WTC11 (cell line): ENCODE measurements at regions not wholly inside any gene's neighbourhood (a gene's known extent, or its start where the extent isn't known, plus 50 kb on each side); places are given as distances from the start of the nearest gene placed in this dataset.

Source experiments
- ATAC-seq: fragments of 200-7000 bp; cut with Tn5 transposase; 2 replicates; pipeline ENCODE4 v1.10.0; 2021; ENCODE audit warnings: mild to moderate bottlenecking, moderate library complexity
- CTCF ChIA-PET: fragments of 300-600 bp; sonication (Branson Sonifier 250); formaldehyde crosslinking; loops from one replicate; lab custom pipeline; 2021; ENCODE audit warnings: antibody characterized with exemption; lab: Charles Lee
- POLR2A ChIA-PET: fragments of 350-600 bp; sonication (Branson Sonifier 250); formaldehyde crosslinking; loops from one replicate; lab custom pipeline; 2021; ENCODE audit warnings: antibody characterized with exemption; lab: Charles Lee
- DNase-seq: peaks from one replicate; pipeline ENCODE4 v3.0.0; 2021; ENCODE audit warnings: low spot score
- H3K27ac Mint-ChIP-seq: 2 replicates; pipeline ENCODE4 v1.8.0; 2021; ENCODE audit warnings: mixed read lengths
- H3K27me3 Mint-ChIP-seq: 2 replicates; pipeline ENCODE4 v1.8.0; 2021; ENCODE audit warnings: low read depth, mild to moderate bottlenecking, moderate library complexity, mixed read lengths
- H3K36me3 Mint-ChIP-seq: 2 replicates; pipeline ENCODE4 v1.8.0; 2021; ENCODE audit warnings: mixed read lengths
- H3K4me1 Mint-ChIP-seq: 2 replicates; pipeline ENCODE4 v1.8.0; 2022; ENCODE audit warnings: mixed read lengths
- H3K4me3 Mint-ChIP-seq: 2 replicates; pipeline ENCODE4 v1.8.0; 2021; ENCODE audit warnings: mild to moderate bottlenecking, moderate library complexity, mixed read lengths
- H3K9me3 Mint-ChIP-seq: 2 replicates; pipeline ENCODE4 v1.8.0; 2021; ENCODE audit warnings: mixed read lengths
- EMX1 ChIP-seq: fragments of 250-450 bp; sonication (Bioruptor Pico); IDR thresholded peaks from 2 replicates; pipeline ENCODE4 v1.8.0; 2021; ENCODE audit warnings: mild to moderate bottlenecking
- ESRRA ChIP-seq: sonication (generic); formaldehyde crosslinking; IDR thresholded peaks from 2 replicates; pipeline ENCODE4 v1.8.1; 2022; ENCODE audit warnings: mild to moderate bottlenecking, missing genetic modification reagents, borderline replicate concordance
- ETV6 ChIP-seq: sonication (generic); formaldehyde crosslinking; IDR thresholded peaks from 2 replicates; pipeline ENCODE4 v1.8.1; 2022; ENCODE audit warnings: mild to moderate bottlenecking, missing genetic modification reagents
- GRHL2 ChIP-seq: fragments of 250-450 bp; sonication (Bioruptor Pico); IDR thresholded peaks from 2 replicates; pipeline ENCODE4 v1.8.0; 2022; ENCODE audit warnings: mild to moderate bottlenecking, moderate library complexity; ENCODE audit not compliant: insufficient replicate concordance, severe bottlenecking
- HMGA2 ChIP-seq: fragments of 250-450 bp; sonication (Bioruptor Pico); IDR thresholded peaks from 2 replicates; pipeline ENCODE4 v1.4.0; 2021; ENCODE audit warnings: mild to moderate bottlenecking, moderate library complexity
- KAT7 ChIP-seq: sonication (generic); formaldehyde crosslinking; IDR thresholded peaks from 2 replicates; pipeline ENCODE4 v1.8.1; 2023; ENCODE audit warnings: missing genetic modification reagents, mild to moderate bottlenecking, borderline replicate concordance
- MXD4 ChIP-seq: fragments of 250-450 bp; sonication (Bioruptor Pico); IDR thresholded peaks from 2 replicates; pipeline ENCODE4 v1.8.0; 2021; ENCODE audit warnings: mild to moderate bottlenecking, moderate library complexity, borderline replicate concordance
- MYBL2 ChIP-seq: sonication (generic); formaldehyde crosslinking; IDR thresholded peaks from 2 replicates; pipeline ENCODE4 v1.8.1; 2023; ENCODE audit warnings: mild to moderate bottlenecking, moderate library complexity, missing genetic modification reagents
- RORB ChIP-seq: fragments of 250-450 bp; sonication (Bioruptor Pico); IDR thresholded peaks from 2 replicates; pipeline ENCODE4 v1.9.0; 2021; ENCODE audit warnings: mild to moderate bottlenecking
- ZNF121 ChIP-seq: sonication (generic); formaldehyde crosslinking; IDR thresholded peaks from 2 replicates; pipeline ENCODE4 v1.8.0; 2023; ENCODE audit warnings: missing genetic modification reagents
- ZNF219 ChIP-seq: sonication (generic); formaldehyde crosslinking; IDR thresholded peaks from 2 replicates; pipeline ENCODE4 v1.8.0; 2023; ENCODE audit warnings: missing genetic modification reagents, mild to moderate bottlenecking, borderline replicate concordance
- ZNF232 ChIP-seq: sonication (generic); formaldehyde crosslinking; IDR thresholded peaks from 2 replicates; pipeline ENCODE4 v1.8.0; 2022; ENCODE audit warnings: mild to moderate bottlenecking, missing genetic modification reagents
- ZNF317 ChIP-seq: sonication (generic); formaldehyde crosslinking; IDR thresholded peaks from 2 replicates; pipeline ENCODE4 v1.8.1; 2023; ENCODE audit warnings: low read depth, mild to moderate bottlenecking, moderate library complexity, missing genetic modification reagents, borderline replicate concordance
- TF ChIP-seq, protein P1 (sequence below): sonication (generic); formaldehyde crosslinking; IDR thresholded peaks from 2 replicates; pipeline ENCODE4 v1.8.1; 2023; ENCODE audit warnings: mild to moderate bottlenecking, missing genetic modification reagents
- TF ChIP-seq, protein P2 (sequence below): sonication (generic); formaldehyde crosslinking; IDR thresholded peaks from 2 replicates; pipeline ENCODE4 v1.8.0; 2023; ENCODE audit warnings: missing genetic modification reagents
- TF ChIP-seq, protein P3 (sequence below): sonication (generic); formaldehyde crosslinking; IDR thresholded peaks from 2 replicates; pipeline ENCODE4 v1.8.1; 2023; ENCODE audit warnings: mild to moderate bottlenecking, missing genetic modification reagents, borderline replicate concordance
- TF ChIP-seq, protein P4 (sequence below): sonication (generic); formaldehyde crosslinking; IDR thresholded peaks from 2 replicates; pipeline ENCODE4 v1.8.1; 2022; ENCODE audit warnings: low read depth, missing genetic modification reagents, borderline replicate concordance
- TF ChIP-seq, protein P5 (sequence below): sonication (generic); formaldehyde crosslinking; IDR thresholded peaks from 2 replicates; pipeline ENCODE4 v1.8.1; 2022; ENCODE audit warnings: missing genetic modification reagents, borderline replicate concordance
- TF ChIP-seq, protein P6 (sequence below): sonication (generic); formaldehyde crosslinking; IDR thresholded peaks from 2 replicates; pipeline ENCODE4 v1.8.0; 2022; ENCODE audit warnings: mild to moderate bottlenecking, missing genetic modification reagents

DNA sequence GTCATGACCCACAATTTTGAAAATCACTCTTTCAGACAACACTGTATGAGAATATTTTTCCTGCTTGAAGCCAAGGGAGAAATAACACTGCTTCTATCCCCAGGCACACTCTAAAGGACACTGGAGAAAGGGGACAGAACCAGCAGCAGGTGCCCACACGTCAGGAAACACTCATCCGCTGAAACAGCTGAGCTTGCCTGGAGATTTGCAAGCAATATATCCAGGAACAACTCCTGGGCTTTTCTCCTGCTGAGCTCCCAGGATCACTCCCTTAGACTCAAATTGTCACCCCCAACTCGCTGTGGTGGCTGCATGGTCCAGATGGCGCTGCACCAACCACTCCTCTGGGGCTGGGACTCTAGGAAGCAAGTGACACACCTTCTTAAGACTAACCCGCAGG, 186.7 kb downstream of the ARL4C start (continued):
- TF ChIP-seq, protein P1, sequence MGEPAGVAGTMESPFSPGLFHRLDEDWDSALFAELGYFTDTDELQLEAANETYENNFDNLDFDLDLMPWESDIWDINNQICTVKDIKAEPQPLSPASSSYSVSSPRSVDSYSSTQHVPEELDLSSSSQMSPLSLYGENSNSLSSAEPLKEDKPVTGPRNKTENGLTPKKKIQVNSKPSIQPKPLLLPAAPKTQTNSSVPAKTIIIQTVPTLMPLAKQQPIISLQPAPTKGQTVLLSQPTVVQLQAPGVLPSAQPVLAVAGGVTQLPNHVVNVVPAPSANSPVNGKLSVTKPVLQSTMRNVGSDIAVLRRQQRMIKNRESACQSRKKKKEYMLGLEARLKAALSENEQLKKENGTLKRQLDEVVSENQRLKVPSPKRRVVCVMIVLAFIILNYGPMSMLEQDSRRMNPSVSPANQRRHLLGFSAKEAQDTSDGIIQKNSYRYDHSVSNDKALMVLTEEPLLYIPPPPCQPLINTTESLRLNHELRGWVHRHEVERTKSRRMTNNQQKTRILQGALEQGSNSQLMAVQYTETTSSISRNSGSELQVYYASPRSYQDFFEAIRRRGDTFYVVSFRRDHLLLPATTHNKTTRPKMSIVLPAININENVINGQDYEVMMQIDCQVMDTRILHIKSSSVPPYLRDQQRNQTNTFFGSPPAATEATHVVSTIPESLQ (CRISPR knock-in tag), result no peak

DNA sequence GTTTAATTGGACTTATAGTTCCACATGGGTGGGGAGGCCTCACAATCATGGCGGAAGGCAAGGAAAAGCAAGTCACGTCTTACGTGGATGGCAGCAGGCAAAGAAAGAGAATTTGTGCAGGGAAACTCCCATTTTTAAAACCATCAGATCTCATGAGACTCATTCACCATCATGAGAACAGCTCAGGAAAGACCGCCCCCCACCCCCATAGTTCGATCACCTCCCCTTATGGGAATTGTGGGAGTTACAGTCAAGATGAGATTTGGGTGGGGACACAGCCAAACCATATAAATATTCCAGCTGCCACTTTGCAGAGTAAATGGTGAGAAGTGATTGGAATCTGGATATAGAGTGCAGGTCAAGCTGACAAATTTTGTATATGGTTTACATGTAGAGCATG, 187.4 kb downstream of the ARL4C start:
- H3K36me3 Mint-ChIP-seq, result no peaks in the 10 kb centered on the region; the same call in 1 of the 2 replicates
- ChIA-PET CTCF (no interaction called here), POLR2A (no interaction called here)
- H3K27ac Mint-ChIP-seq, result no peak overlapping the region
- TF ChIP-seq GRHL2 (CRISPR knock-in tag) (no peak), RORB (CRISPR knock-in tag) (no peak), HMGA2 (CRISPR knock-in tag) (no peak), ESRRA (CRISPR knock-in tag) (no peak), EMX1 (CRISPR knock-in tag) (no peak), MXD4 (CRISPR knock-in tag) (no peak), ZNF219 (CRISPR knock-in tag) (no peak), KAT7 (CRISPR knock-in tag) (no peak), ETV6 (CRISPR knock-in tag) (no peak)
- TF ChIP-seq, protein P2, sequence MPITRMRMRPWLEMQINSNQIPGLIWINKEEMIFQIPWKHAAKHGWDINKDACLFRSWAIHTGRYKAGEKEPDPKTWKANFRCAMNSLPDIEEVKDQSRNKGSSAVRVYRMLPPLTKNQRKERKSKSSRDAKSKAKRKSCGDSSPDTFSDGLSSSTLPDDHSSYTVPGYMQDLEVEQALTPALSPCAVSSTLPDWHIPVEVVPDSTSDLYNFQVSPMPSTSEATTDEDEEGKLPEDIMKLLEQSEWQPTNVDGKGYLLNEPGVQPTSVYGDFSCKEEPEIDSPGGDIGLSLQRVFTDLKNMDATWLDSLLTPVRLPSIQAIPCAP, result no peak
- TF ChIP-seq, protein P3, sequence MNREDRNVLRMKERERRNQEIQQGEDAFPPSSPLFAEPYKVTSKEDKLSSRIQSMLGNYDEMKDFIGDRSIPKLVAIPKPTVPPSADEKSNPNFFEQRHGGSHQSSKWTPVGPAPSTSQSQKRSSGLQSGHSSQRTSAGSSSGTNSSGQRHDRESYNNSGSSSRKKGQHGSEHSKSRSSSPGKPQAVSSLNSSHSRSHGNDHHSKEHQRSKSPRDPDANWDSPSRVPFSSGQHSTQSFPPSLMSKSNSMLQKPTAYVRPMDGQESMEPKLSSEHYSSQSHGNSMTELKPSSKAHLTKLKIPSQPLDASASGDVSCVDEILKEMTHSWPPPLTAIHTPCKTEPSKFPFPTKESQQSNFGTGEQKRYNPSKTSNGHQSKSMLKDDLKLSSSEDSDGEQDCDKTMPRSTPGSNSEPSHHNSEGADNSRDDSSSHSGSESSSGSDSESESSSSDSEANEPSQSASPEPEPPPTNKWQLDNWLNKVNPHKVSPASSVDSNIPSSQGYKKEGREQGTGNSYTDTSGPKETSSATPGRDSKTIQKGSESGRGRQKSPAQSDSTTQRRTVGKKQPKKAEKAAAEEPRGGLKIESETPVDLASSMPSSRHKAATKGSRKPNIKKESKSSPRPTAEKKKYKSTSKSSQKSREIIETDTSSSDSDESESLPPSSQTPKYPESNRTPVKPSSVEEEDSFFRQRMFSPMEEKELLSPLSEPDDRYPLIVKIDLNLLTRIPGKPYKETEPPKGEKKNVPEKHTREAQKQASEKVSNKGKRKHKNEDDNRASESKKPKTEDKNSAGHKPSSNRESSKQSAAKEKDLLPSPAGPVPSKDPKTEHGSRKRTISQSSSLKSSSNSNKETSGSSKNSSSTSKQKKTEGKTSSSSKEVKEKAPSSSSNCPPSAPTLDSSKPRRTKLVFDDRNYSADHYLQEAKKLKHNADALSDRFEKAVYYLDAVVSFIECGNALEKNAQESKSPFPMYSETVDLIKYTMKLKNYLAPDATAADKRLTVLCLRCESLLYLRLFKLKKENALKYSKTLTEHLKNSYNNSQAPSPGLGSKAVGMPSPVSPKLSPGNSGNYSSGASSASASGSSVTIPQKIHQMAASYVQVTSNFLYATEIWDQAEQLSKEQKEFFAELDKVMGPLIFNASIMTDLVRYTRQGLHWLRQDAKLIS (CRISPR knock-in tag), result no peak
- DNase-seq (no peak), ATAC-seq (no peak)
- H3K4me1 Mint-ChIP-seq, result peaks cover 18% of the 10 kb centered on the region
- H3K4me3 Mint-ChIP-seq, result no peak overlapping the region
- peaks cover 7% of the 10 kb centered on the region for H3K9me3 Mint-ChIP-seq
- H3K27me3 Mint-ChIP-seq, result peaks cover 3% of the 10 kb centered on the region; the same call in 1 of the 2 replicates

DNA sequence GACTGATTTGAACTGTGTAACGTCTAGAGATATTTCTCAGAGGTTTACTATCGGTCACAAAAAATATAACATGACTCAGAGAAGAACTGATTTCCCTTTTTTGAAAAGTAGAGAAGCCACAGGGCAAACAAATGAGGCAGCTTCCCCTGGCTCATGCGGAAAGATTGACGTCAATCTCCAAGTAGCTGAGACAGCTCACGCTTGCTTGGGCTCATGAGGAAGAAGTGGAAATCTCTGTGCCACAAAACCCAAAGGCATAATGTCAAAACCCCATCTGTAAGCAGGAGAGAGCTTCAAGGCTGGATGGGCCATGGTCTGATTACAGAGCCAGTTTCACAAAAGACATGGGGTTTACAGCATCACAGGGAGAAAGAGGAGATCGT, 188.1 kb downstream of the ARL4C start:
- H3K36me3 Mint-ChIP-seq, result no peaks in the 10 kb centered on the region; the same call in 1 of the 2 replicates
- H3K9me3 Mint-ChIP-seq, result peaks cover 7% of the 10 kb centered on the region
- DNase-seq (no peak), ATAC-seq (no peak)
- H3K4me1 Mint-ChIP-seq, result peaks cover 20% of the 10 kb centered on the region
- no peak overlapping the region for H3K4me3 Mint-ChIP-seq
- peaks cover 3% of the 10 kb centered on the region; the same call in 1 of the 2 replicates for H3K27me3 Mint-ChIP-seq
- POLR2A ChIA-PET, result no interaction called here
- H3K27ac Mint-ChIP-seq, result no peak overlapping the region
- CTCF ChIA-PET, result no interaction called here
- TF ChIP-seq ZNF232 (CRISPR knock-in tag) (no peak), MYBL2 (CRISPR knock-in tag) (no peak), ZNF121 (no peak), ZNF317 (no peak), KAT7 (CRISPR knock-in tag) (no peak)
- TF ChIP-seq, protein P1 (CRISPR knock-in tag), result no peak
- TF ChIP-seq, protein P4, sequence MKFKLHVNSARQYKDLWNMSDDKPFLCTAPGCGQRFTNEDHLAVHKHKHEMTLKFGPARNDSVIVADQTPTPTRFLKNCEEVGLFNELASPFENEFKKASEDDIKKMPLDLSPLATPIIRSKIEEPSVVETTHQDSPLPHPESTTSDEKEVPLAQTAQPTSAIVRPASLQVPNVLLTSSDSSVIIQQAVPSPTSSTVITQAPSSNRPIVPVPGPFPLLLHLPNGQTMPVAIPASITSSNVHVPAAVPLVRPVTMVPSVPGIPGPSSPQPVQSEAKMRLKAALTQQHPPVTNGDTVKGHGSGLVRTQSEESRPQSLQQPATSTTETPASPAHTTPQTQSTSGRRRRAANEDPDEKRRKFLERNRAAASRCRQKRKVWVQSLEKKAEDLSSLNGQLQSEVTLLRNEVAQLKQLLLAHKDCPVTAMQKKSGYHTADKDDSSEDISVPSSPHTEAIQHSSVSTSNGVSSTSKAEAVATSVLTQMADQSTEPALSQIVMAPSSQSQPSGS (CRISPR knock-in tag), result no peak
- TF ChIP-seq, protein P5, sequence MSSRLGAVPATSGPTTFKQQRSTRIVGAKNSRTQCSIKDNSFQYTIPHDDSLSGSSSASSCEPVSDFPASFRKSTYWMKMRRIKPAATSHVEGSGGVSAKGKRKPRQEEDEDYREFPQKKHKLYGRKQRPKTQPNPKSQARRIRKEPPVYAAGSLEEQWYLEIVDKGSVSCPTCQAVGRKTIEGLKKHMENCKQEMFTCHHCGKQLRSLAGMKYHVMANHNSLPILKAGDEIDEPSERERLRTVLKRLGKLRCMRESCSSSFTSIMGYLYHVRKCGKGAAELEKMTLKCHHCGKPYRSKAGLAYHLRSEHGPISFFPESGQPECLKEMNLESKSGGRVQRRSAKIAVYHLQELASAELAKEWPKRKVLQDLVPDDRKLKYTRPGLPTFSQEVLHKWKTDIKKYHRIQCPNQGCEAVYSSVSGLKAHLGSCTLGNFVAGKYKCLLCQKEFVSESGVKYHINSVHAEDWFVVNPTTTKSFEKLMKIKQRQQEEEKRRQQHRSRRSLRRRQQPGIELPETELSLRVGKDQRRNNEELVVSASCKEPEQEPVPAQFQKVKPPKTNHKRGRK (CRISPR knock-in tag), result no peak
- TF ChIP-seq, protein P6, sequence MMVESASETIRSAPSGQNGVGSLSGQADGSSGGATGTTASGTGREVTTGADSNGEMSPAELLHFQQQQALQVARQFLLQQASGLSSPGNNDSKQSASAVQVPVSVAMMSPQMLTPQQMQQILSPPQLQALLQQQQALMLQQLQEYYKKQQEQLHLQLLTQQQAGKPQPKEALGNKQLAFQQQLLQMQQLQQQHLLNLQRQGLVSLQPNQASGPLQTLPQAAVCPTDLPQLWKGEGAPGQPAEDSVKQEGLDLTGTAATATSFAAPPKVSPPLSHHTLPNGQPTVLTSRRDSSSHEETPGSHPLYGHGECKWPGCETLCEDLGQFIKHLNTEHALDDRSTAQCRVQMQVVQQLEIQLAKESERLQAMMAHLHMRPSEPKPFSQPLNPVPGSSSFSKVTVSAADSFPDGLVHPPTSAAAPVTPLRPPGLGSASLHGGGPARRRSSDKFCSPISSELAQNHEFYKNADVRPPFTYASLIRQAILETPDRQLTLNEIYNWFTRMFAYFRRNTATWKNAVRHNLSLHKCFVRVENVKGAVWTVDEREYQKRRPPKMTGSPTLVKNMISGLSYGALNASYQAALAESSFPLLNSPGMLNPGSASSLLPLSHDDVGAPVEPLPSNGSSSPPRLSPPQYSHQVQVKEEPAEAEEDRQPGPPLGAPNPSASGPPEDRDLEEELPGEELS (CRISPR knock-in tag), result no peak
